Thymus (tissue), 11 donors: ENCODE measurements at regions not wholly inside any gene's neighbourhood (a gene's known extent, or its start where the extent isn't known, plus 50 kb on each side); places are given as distances from the start of the nearest gene placed in this dataset.

Experiments used
- DNase-seq, 9 donors: peaks; one replicate each; pipeline ENCODE4 v3.0.0-alpha.2; 2013; ENCODE audit warnings: low spot score in 9 of 9, low read depth in 6 of 9, missing footprints in 1 of 9
- H3K27ac ChIP-seq, 2 donors: one replicate each; pipeline ENCODE4 v1.5.1; 2013; ENCODE audit warnings: control low read depth in 1 of 2, low read depth in 1 of 2, low read length in 1 of 2, mild to moderate bottlenecking in 1 of 2, moderate library complexity in 1 of 2
- H3K27me3 ChIP-seq, 2 donors: one replicate each; pipeline ENCODE4 v1.5.1; 2013; ENCODE audit warnings: low read length in 1 of 2; ENCODE audit not compliant: control insufficient read depth in 2 of 2, insufficient read depth in 1 of 2
- H3K36me3 ChIP-seq, 2 donors: one replicate each; pipeline ENCODE4 v1.5.1; 2013; ENCODE audit warnings: low read length in 1 of 2, mild to moderate bottlenecking in 1 of 2, moderate library complexity in 1 of 2; ENCODE audit not compliant: control insufficient read depth in 2 of 2, insufficient read depth in 2 of 2
- H3K4me1 ChIP-seq, 2 donors: one replicate each; pipeline ENCODE4 v1.5.1; 2013; ENCODE audit warnings: low read length in 2 of 2; ENCODE audit not compliant: control insufficient read depth in 2 of 2, insufficient read depth in 2 of 2
- H3K4me3 ChIP-seq, 2 donors: one replicate each; pipeline ENCODE4 v1.5.1; 2013; ENCODE audit warnings: low read length in 2 of 2, control low read depth in 1 of 2, mild to moderate bottlenecking in 1 of 2
- H3K9me3 ChIP-seq, 2 donors: one replicate each; pipeline ENCODE4 v1.5.1; 2013; ENCODE audit warnings: low read length in 1 of 2, mild to moderate bottlenecking in 1 of 2; ENCODE audit not compliant: control insufficient read depth in 2 of 2, insufficient read depth in 1 of 2
- WGBS: extraction: QIAGEN DNeasy Blood & Tissue Kit; methylation state at CpG from one replicate; pipeline ENCODE4 v1.1.7; 2013; 5-methylcytosine and 5-hydroxymethylcytosine counted together
- donor health status: healthy.

GRCh38 chr9:129473523-129474244 lies 147.2 kb downstream of the C9orf50 start:
- H3K27ac ChIP-seq = no peak overlapping the region
- peaks cover 3 to 13% of the 10 kb centered on the region in 2 donors for H3K9me3 ChIP-seq
- H3K4me3 ChIP-seq = no peak overlapping the region
- peaks cover 0 to 20% of the 10 kb centered on the region in 2 donors for H3K4me1 ChIP-seq
- DNase-seq = no peak
- H3K27me3 ChIP-seq = peaks cover 0 to 20% of the 10 kb centered on the region in 2 donors
- no peaks in the 10 kb centered on the region for H3K36me3 ChIP-seq
- 96% methylated on average over 15 of the region's 15 CpGs for WGBS

- Histone ChIP-seq H3K36me3 (no peaks in the 10 kb centered on the region), H3K9me3 (peaks cover 3 to 18% of the 10 kb centered on the region in 2 donors), H3K27ac (no peak overlapping the region), H3K4me3 (no peak overlapping the region), H3K4me1 (peaks cover 0 to 20% of the 10 kb centered on the region in 2 donors), H3K27me3 (peaks cover 0 to 18% of the 10 kb centered on the region in 2 donors)
- no peak for DNase-seq
- WGBS = 24% methylated on average over 6 of the region's 6 CpGs
These were observed 148.2 kb downstream of the C9orf50 start for GRCh38 chr9:129472651-129473102.

DNA sequence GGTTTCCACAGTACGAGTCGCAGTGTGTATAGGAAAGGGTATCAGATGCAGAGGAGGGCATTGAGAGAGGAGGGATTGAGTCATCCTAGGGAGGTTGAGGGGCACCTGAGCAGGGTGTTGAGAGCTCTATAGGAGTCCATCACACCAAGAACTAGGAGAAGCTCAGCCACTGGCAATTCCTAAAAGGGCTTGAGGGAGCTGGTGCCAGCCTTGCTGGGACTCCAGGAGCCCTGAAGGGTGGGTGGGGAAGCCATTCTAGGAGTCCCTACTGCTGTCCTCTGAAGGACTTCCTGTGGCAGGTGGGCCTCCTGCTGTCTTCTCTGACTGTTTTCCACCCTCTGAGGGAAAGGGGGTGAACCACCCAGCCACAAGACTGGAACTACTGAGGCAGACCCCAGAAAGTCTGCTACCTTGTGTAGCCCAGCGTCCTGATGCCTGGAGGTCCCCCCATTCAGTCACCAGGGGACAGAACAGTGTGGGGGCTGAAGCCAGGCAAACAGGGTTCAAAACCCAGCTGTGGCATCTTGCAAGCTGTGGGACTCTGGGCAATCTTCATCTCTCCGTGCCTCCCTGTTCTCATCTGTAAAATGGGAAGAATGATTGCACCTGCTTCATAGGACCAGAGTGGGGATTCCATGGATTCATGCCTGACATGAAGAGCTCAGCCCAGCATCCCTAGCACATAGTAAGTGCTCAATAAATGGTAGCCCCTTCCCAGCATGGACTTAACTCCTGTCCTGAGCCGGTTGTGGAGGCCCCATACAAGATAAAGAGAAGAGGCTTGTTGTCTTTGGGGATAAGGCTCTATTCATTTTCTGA lies 149.5 kb downstream of the C9orf50 start:
- DNase-seq = no peak
- WGBS = 96% methylated on average over 5 of the region's 5 CpGs
- Histone ChIP-seq H3K27ac (no peak overlapping the region), H3K4me3 (no peak overlapping the region), H3K4me1 (peaks cover 0 to 16% of the 10 kb centered on the region in 2 donors), H3K9me3 (peaks cover 3 to 18% of the 10 kb centered on the region in 2 donors), H3K27me3 (peaks cover 0 to 13% of the 10 kb centered on the region in 2 donors), H3K36me3 (no peaks in the 10 kb centered on the region)

- Histone ChIP-seq H3K27me3 (peaks cover 0 to 9% of the 10 kb centered on the region in 2 donors), H3K9me3 (peaks cover 1 to 13% of the 10 kb centered on the region in 2 donors), H3K27ac (no peak overlapping the region), H3K36me3 (no peaks in the 10 kb centered on the region), H3K4me1 (peaks cover 0 to 19% of the 10 kb centered on the region in 2 donors), H3K4me3 (no peak overlapping the region)
- WGBS = 93% methylated on average over 6 of the region's 6 CpGs
- DNase-seq = no peak
These were observed 150.9 kb downstream of the C9orf50 start for GRCh38 chr9:129469988-129470316.

- peaks cover 0 to 4% of the 10 kb centered on the region in 2 donors for H3K27me3 ChIP-seq
These were observed 151.5 kb downstream of the C9orf50 start for GRCh38 chr9:129469188-129469987.

DNA sequence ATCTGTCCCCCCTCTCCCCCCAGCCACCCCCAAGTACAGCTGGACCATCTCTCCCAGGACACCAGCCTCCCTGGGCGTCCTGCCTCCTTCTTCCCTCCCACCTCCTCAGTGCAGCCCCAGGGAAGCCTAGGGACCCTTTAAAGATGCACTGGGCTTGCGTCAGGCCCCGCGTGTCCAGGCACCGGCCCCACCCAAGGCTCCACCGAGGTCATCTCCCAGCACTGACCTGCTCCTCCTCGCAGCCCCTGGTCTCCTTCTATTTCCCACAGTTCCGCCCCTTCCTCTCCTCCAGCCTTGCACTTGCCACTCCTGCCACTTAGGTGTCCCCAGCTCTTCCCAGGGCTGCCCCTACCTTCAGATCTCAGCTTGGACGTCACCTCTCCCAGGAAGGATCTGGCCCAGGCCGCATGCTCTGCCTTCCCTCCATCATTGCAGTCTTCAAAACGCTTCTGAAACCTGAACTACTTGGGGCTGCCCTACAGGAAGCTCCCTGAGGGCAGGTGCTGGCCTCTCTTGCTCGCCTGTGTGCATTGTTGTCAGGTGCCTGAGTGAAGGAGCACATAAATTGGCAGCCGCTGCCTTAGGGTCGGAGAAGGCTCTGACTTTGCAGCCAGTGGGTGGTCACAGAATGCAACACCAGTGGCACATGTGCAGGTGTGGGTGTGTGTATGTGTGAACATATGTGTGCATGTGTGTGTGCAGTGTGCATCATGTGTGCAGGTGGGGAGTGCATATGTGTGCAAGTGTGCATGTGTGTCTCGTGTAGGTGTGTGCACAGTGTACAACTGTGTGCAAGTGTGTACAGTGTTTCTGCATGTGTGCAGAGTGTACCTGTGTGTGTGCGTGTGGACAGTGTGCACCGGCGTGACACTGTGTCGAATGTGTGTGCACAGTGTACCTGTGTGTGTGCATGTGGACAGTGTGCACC lies 152.9 kb downstream of the C9orf50 start:
- no peaks in the 10 kb centered on the region for H3K36me3 ChIP-seq
- H3K27me3 ChIP-seq = peaks cover 0 to 5% of the 10 kb centered on the region in 2 donors
- H3K4me1 ChIP-seq = peaks cover 2 to 23% of the 10 kb centered on the region in 2 donors
- no peak overlapping the region for H3K4me3 ChIP-seq
- no peak overlapping the region for H3K27ac ChIP-seq
- H3K9me3 ChIP-seq = peaks cover 0 to 5% of the 10 kb centered on the region in 2 donors
- 97% methylated on average over 19 of the region's 19 CpGs for WGBS
- no peak for DNase-seq

More at GRCh38 chr9:129469188-129469987, 151.5 kb downstream of the C9orf50 start:
- H3K4me3 ChIP-seq = no peak overlapping the region
- no peak overlapping the region for H3K27ac ChIP-seq
- WGBS = 91% methylated on average over 20 of the region's 20 CpGs
- DNase-seq = no peak
- H3K4me1 ChIP-seq = peaks cover 2 to 23% of the 10 kb centered on the region in 2 donors
- H3K36me3 ChIP-seq = no peaks in the 10 kb centered on the region
- H3K9me3 ChIP-seq = peaks cover 0 to 7% of the 10 kb centered on the region in 2 donors

GRCh38 chr9:129467004-129467588 lies 153.8 kb downstream of the C9orf50 start:
- H3K27ac ChIP-seq = no peak overlapping the region
- no peak overlapping the region for H3K4me3 ChIP-seq
- H3K36me3 ChIP-seq = no peaks in the 10 kb centered on the region
- no peak for DNase-seq
- peaks cover 0 to 2% of the 10 kb centered on the region in 2 donors for H3K27me3 ChIP-seq
- peaks cover 2 to 17% of the 10 kb centered on the region in 2 donors for H3K4me1 ChIP-seq
- 95% methylated on average over 10 of the region's 10 CpGs for WGBS
- H3K9me3 ChIP-seq = peaks cover 0 to 5% of the 10 kb centered on the region in 2 donors
